ENCODE measurements at regions not wholly inside any gene's neighbourhood (a gene's known extent, or its start where the extent isn't known, plus 50 kb on each side); places are given as distances from the start of the nearest gene placed in this dataset.

- Histone ChIP-seq H3K4me2 (no peak overlapping the region), H3K27ac (no peak overlapping the region), H3K4me1 (no peaks in the 10 kb centered on the region), H3K4me3 (no peak overlapping the region), H3K9me3 (no peaks in the 10 kb centered on the region)
- TF ChIP-seq, protein P1, sequence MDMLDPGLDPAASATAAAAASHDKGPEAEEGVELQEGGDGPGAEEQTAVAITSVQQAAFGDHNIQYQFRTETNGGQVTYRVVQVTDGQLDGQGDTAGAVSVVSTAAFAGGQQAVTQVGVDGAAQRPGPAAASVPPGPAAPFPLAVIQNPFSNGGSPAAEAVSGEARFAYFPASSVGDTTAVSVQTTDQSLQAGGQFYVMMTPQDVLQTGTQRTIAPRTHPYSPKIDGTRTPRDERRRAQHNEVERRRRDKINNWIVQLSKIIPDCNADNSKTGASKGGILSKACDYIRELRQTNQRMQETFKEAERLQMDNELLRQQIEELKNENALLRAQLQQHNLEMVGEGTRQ (IDR thresholded peaks at IDR 0.05) = no peak
- TF ChIP-seq MAZ (IDR thresholded peaks at IDR 0.05; ENCODE audit: borderline replicate concordance, low read depth, low read length) (no peak), PHF8 (IDR thresholded peaks at IDR 0.05; ENCODE audit: borderline replicate concordance, low read depth) (no peak), BCL3 (IDR thresholded peaks at IDR 0.05) (no peak), ZC3H11A (IDR thresholded peaks at IDR 0.05) (no peak), HOXB13 (CRISPR knock-in tag; IDR thresholded peaks at IDR 0.05; ENCODE audit: low read depth) (no peak), FOSL2 (IDR thresholded peaks at IDR 0.05) (no peak), FOSL2 (CRISPR knock-in tag; IDR thresholded peaks at IDR 0.05) (no peak), EHMT2 (IDR thresholded peaks at IDR 0.05; ENCODE audit: low read depth) (no peak), KDM5A (IDR thresholded peaks at IDR 0.05) (no peak), RNF2 (IDR thresholded peaks at IDR 0.05; ENCODE audit: borderline replicate concordance, low read depth) (no peak), E2F6 (IDR thresholded peaks at IDR 0.05; ENCODE audit: borderline replicate concordance, low read depth) (no peak), CEBPB (IDR thresholded peaks at IDR 0.05) (no peak)
- TF ChIP-seq, protein P2, sequence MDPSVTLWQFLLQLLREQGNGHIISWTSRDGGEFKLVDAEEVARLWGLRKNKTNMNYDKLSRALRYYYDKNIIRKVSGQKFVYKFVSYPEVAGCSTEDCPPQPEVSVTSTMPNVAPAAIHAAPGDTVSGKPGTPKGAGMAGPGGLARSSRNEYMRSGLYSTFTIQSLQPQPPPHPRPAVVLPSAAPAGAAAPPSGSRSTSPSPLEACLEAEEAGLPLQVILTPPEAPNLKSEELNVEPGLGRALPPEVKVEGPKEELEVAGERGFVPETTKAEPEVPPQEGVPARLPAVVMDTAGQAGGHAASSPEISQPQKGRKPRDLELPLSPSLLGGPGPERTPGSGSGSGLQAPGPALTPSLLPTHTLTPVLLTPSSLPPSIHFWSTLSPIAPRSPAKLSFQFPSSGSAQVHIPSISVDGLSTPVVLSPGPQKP (IDR thresholded peaks at IDR 0.05; ENCODE audit: low read depth, low read length) = no peak
- TF ChIP-seq, protein P3, sequence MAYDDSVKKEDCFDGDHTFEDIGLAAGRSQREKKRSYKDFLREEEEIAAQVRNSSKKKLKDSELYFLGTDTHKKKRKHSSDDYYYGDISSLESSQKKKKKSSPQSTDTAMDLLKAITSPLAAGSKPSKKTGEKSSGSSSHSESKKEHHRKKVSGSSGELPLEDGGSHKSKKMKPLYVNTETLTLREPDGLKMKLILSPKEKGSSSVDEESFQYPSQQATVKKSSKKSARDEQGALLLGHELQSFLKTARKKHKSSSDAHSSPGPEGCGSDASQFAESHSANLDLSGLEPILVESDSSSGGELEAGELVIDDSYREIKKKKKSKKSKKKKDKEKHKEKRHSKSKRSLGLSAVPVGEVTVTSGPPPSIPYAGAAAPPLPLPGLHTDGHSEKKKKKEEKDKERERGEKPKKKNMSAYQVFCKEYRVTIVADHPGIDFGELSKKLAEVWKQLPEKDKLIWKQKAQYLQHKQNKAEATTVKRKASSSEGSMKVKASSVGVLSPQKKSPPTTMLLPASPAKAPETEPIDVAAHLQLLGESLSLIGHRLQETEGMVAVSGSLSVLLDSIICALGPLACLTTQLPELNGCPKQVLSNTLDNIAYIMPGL (CRISPR knock-in tag; IDR thresholded peaks at IDR 0.05; ENCODE audit: borderline replicate concordance) = no peak
- CTCF ChIA-PET = interaction anchor here (1.5 kb wide), 1 partner anchor 12 kb away, joined by 3 read pairs; no protein-coding TSS in a partner anchor
- FAIRE-seq = no peak
- no peak for ATAC-seq
- no peak for DNase-seq (ENCODE audit: low read depth in 1 of 2, low spot score in 1 of 2)
- POLR2A ChIA-PET = no interaction called here
- WGBS (ENCODE audit: missing lambda C conversion rate) = 37% methylated on average over 12 of the region's 12 CpGs
Observed at GRCh38 chr16:86405319-86405718, 105.0 kb upstream of the FOXF1 start.

DNA sequence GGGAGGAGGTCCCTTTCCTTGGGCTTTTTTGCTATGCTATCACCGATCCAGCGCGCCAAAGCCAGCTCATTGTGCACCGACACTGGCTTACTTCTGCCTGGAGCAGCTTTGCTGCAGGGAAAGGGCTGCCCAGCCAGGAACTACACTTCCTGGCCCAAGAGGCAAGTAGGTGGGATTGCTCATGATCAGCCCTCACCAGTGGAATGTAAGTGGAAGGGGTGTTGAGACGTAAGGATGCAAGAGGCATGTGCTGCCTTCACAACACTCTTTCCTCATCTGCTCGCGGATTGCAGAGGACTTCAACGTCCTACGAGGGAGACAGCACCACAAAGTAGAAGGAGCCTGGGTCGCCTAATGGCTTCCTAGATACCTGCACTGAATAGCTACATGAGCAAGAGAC lies 104.3 kb upstream of the FOXF1 start:
- Histone ChIP-seq H3K4me1 (no peaks in the 10 kb centered on the region), H3K4me2 (no peak overlapping the region), H3K9me3 (no peaks in the 10 kb centered on the region), H3K27ac (no peak overlapping the region), H3K4me3 (no peak overlapping the region)
- no peak for FAIRE-seq
- no peak for TF ChIP-seq PHF8 (IDR thresholded peaks at IDR 0.05; ENCODE audit: borderline replicate concordance, low read depth)
- no peak for TF ChIP-seq JUNB (IDR thresholded peaks at IDR 0.05)
- no peak for TF ChIP-seq HEYL (CRISPR knock-in tag; IDR thresholded peaks at IDR 0.05)
- TF ChIP-seq E2F6 (IDR thresholded peaks at IDR 0.05; ENCODE audit: borderline replicate concordance, low read depth) = no peak
- TF ChIP-seq ZSCAN20 (CRISPR knock-in tag; IDR thresholded peaks at IDR 0.05) = no peak
- TF ChIP-seq TP53 (CRISPR knock-in tag; IDR thresholded peaks at IDR 0.05) = no peak
- TF ChIP-seq NPAS2 (CRISPR knock-in tag; IDR thresholded peaks at IDR 0.05; ENCODE audit: borderline replicate concordance) = no peak
- TF ChIP-seq, protein P4, sequence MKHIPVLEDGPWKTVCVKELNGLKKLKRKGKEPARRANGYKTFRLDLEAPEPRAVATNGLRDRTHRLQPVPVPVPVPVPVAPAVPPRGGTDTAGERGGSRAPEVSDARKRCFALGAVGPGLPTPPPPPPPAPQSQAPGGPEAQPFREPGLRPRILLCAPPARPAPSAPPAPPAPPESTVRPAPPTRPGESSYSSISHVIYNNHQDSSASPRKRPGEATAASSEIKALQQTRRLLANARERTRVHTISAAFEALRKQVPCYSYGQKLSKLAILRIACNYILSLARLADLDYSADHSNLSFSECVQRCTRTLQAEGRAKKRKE (CRISPR knock-in tag; IDR thresholded peaks at IDR 0.05; ENCODE audit: low read depth) = no peak
- no peak for TF ChIP-seq NR3C1 (IDR thresholded peaks at IDR 0.05)
- no peak for TF ChIP-seq HOXA7 (CRISPR knock-in tag; IDR thresholded peaks at IDR 0.05)
- TF ChIP-seq SREBF2 (IDR thresholded peaks at IDR 0.05) = no peak
- TF ChIP-seq RFX5 (IDR thresholded peaks at IDR 0.05) = no peak
- TF ChIP-seq EHF (CRISPR knock-in tag; IDR thresholded peaks at IDR 0.05) = no peak
- TF ChIP-seq EHMT2 (IDR thresholded peaks at IDR 0.05; ENCODE audit: low read depth) = no peak
- no peak for TF ChIP-seq BHLHE40 (IDR thresholded peaks at IDR 0.05; ENCODE audit: low read depth, low read length)
- TF ChIP-seq GATA3 (IDR thresholded peaks at IDR 0.05; ENCODE audit: borderline replicate concordance) = no peak
- no peak for TF ChIP-seq MYC (IDR thresholded peaks at IDR 0.05; ENCODE audit: borderline replicate concordance, low read length)
- no peak for DNase-seq (ENCODE audit: low read depth in 1 of 2, low spot score in 1 of 2)
- ChIA-PET POLR2A (no interaction called here), CTCF (interaction anchor here (1.4 to 1.7 kb wide), 2 partner anchors 9 to 10 kb away, joined by 3 to 5 read pairs; no protein-coding TSS in a partner anchor)
- no peak for ATAC-seq
- WGBS (ENCODE audit: missing lambda C conversion rate) = 50% methylated on average over 10 of the region's 10 CpGs

Measured in A549 (cell line).